ENCODE measurements at regions not wholly inside any gene's neighbourhood (a gene's known extent, or its start where the extent isn't known, plus 50 kb on each side); places are given as distances from the start of the nearest gene placed in this dataset.

DNA sequence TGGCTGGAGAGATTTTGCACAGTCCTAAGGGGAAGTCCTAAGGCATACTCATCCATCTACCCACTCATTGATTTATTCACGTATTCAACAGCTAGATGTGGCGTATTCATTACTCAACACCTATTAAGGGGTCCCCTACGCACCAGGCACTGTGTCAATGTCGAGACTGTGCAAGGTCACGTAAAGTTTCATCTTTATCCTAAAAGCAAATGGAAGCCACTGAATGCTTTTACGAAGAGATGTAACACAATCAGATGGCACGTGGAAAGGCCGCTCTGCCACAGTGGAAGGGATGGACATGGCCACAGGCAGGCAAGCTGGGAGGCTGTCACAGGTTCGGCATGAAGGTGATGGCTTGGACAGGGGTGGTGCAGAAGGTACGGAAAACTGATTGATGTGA lies 66.3 kb upstream of the ZBTB18 start:
- TF ChIP-seq, protein P1, sequence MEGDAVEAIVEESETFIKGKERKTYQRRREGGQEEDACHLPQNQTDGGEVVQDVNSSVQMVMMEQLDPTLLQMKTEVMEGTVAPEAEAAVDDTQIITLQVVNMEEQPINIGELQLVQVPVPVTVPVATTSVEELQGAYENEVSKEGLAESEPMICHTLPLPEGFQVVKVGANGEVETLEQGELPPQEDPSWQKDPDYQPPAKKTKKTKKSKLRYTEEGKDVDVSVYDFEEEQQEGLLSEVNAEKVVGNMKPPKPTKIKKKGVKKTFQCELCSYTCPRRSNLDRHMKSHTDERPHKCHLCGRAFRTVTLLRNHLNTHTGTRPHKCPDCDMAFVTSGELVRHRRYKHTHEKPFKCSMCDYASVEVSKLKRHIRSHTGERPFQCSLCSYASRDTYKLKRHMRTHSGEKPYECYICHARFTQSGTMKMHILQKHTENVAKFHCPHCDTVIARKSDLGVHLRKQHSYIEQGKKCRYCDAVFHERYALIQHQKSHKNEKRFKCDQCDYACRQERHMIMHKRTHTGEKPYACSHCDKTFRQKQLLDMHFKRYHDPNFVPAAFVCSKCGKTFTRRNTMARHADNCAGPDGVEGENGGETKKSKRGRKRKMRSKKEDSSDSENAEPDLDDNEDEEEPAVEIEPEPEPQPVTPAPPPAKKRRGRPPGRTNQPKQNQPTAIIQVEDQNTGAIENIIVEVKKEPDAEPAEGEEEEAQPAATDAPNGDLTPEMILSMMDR (IDR thresholded peaks at IDR 0.05): no peak
- TF ChIP-seq POLR2A (IDR thresholded peaks at IDR 0.05): no peak
